ENCODE measurements at regions not wholly inside any gene's neighbourhood (a gene's known extent, or its start where the extent isn't known, plus 50 kb on each side); places are given as distances from the start of the nearest gene placed in this dataset.

- DNase-seq (ENCODE audit: low read depth) = peak; percentile 69
Measured at GRCh38 chr2:204479557-204479956, 65.7 kb upstream of the PARD3B start.

GRCh38 chr2:204480676-204481075 is 64.6 kb upstream of the PARD3B start:
- no peak for DNase-seq (ENCODE audit: low read depth)

- DNase-seq (ENCODE audit: low read depth) = no peak
Measured at GRCh38 chr2:204483608-204484081, 61.6 kb upstream of the PARD3B start.

DNA sequence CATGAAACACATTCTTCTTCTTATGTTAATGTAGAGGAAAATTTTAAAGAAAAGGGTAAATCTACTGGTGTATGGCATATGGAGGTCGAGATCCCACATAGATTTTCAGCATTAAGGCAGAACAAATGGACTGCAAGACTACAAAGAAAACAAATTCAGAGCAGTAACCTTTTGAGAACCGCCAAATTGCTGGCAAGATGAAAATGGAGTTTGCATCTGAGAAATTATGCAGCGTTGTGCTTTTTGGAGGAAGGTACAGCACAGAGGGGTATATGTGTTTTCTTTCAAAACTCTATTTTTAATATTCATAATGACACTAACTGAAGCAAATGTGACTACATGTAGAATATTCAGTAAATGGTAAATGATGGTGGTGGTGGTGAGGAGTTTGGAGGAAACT is 59.0 kb upstream of the PARD3B start:
- no peak for DNase-seq (ENCODE audit: low read depth)

GRCh38 chr2:204486805-204487204 is 58.5 kb upstream of the PARD3B start:
- DNase-seq (ENCODE audit: low read depth) = peak; percentile 44

GRCh38 chr2:204487447-204488229 is 57.6 kb upstream of the PARD3B start:
- DNase-seq (ENCODE audit: low read depth) = peak; percentile 58

GRCh38 chr2:204491528-204491927 is 53.7 kb upstream of the PARD3B start:
- DNase-seq (ENCODE audit: low read depth) = peak; percentile 20

GRCh38 chr2:204492417-204492816 is 52.9 kb upstream of the PARD3B start:
- DNase-seq (ENCODE audit: low read depth) = no peak

DNA sequence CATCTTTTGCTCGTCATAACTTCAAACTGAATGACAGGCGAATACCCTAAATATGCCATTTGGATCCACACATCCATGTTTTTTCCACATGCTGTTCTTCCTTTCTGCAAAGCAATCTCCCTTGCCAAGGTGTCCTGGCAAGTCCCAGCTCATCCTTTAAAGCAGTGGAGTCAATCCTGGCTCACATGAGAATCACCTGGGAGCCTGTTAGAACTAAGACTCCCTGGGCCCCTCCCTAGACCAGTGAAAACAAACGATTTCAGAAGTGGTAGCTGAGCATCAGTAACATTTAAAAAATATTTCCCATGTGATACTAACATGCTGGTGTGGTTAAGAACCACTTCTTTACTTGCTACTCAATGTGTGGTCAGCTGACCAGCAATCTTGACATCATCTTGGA is 50.6 kb upstream of the PARD3B start:
- DNase-seq (ENCODE audit: low read depth) = no peak

DNA sequence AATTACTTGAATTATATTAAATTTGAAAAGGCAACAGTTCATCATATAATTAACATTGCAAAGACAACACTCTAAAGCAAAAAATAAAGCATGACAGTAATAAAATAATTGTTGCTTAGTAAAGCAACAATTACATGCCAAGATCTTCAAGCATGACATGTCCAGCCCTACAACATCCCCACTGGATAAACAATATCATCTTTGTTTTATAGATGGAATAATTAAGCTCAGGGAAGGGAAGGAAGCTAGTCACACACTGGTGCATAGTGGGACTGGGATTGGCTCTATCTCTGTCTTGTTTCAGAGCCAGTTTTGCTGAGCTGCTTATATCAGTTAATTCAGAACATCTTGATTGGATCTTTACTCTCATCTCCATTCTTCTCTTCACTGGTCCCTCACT is 49.9 kb upstream of the PARD3B start:
- no peak for DNase-seq (ENCODE audit: low read depth)
